B cell (primary cell): ENCODE measurements at regions not wholly inside any gene's neighbourhood (a gene's known extent, or its start where the extent isn't known, plus 50 kb on each side); places are given as distances from the start of the nearest gene placed in this dataset.

Experiments
- ATAC-seq: fragments of 200-7000 bp; cut with Tn5 transposase; one replicate; pipeline ENCODE4 v1.10.0; 2021; ENCODE audit warnings: low read depth, mild to moderate bottlenecking, moderate number of reproducible peaks, moderate library complexity
- CTCF ChIA-PET: fragments of 350-600 bp; sonication (Branson Sonifier 250); formaldehyde crosslinking; loops from one replicate; lab custom pipeline; 2021; ENCODE audit warnings: antibody characterized with exemption, inconsistent platforms; lab: Charles Lee
- POLR2A ChIA-PET: fragments of 350-600 bp; sonication (Branson Sonifier 250); formaldehyde crosslinking; loops from one replicate; lab custom pipeline; 2021; ENCODE audit warnings: antibody characterized with exemption; lab: Charles Lee
- DNase-seq: peaks from one replicate; pipeline ENCODE4 v3.0.0; 2013
- H2AFZ ChIP-seq: 2 replicates; pipeline ENCODE4 v1.6.1; 2012; ENCODE audit warnings: mild to moderate bottlenecking, low read depth, low read length; ENCODE audit not compliant: insufficient read depth, poor library complexity, severe bottlenecking
- H3K27ac ChIP-seq, 2 donors: 1 replicate in 1 of 2; 2 replicates in 1 of 2; pipeline ENCODE4 v1.5.1; 2012 to 2013; ENCODE audit warnings: low read length in 2 of 2, mild to moderate bottlenecking in 2 of 2, moderate library complexity in 1 of 2
- H3K27me3 ChIP-seq, 4 experiments: fragments of 200-600 bp in 1 of 4; sonication (generic) in 1 of 4; replicated peaks in 1 of 4; 1 replicate in 2 of 4; 2 replicates in 2 of 4; pipeline versions ENCODE4 v1.6.1 to v1.7.0; 2013 to 2016; ENCODE audit warnings: low read length in 3 of 4, mild to moderate bottlenecking in 2 of 4, mixed read lengths in 1 of 4, moderate library complexity in 1 of 4; ENCODE audit not compliant: insufficient read depth in 4 of 4, control insufficient read depth in 3 of 4; ENCODE audit errors: control extremely low read depth in 1 of 4
- H3K36me3 ChIP-seq, 2 experiments: replicated peaks in 1 of 2; 1 replicate in 1 of 2; 2 replicates in 1 of 2; pipeline versions ENCODE4 v1.6.1 to v1.7.1; 2013; ENCODE audit warnings: low read length in 1 of 2; ENCODE audit not compliant: insufficient read depth in 2 of 2, control insufficient read depth in 1 of 2; ENCODE audit errors: control extremely low read depth in 1 of 2, extremely low read depth in 1 of 2
- H3K4me1 ChIP-seq, 2 donors: fragments of 200-600 bp in 1 of 2; sonication (generic) in 1 of 2; 1 replicate in 1 of 2; 2 replicates in 1 of 2; pipeline versions ENCODE4 v1.5.1 to v1.6.1; 2013 to 2017; ENCODE audit warnings: low read length in 2 of 2; ENCODE audit not compliant: control insufficient read depth in 2 of 2, insufficient read depth in 2 of 2
- H3K4me2 ChIP-seq: replicated peaks from 2 replicates; pipeline ENCODE3; 2012; ENCODE audit warnings: mild to moderate bottlenecking, low read depth, low read length; ENCODE audit not compliant: poor library complexity, severe bottlenecking
- H3K4me3 ChIP-seq, 5 experiments: fragments of 200-600 bp in 1 of 5; sonication (generic) in 1 of 5; 1 replicate in 3 of 5; 2 replicates in 2 of 5; pipeline versions ENCODE4 v1.5.1 to v1.7.0; 2011 to 2016; ENCODE audit warnings: low read length in 4 of 5, mild to moderate bottlenecking in 4 of 5, low read depth in 2 of 5, control low read depth in 1 of 5, moderate library complexity in 1 of 5; ENCODE audit not compliant: insufficient read depth in 1 of 5; ENCODE audit errors: control extremely low read depth in 1 of 5, extremely low read depth in 1 of 5
- H3K79me2 ChIP-seq: fragments of 200-600 bp; sonication (generic); one replicate; pipeline ENCODE4 v1.6.0; 2016; ENCODE audit warnings: low read length; ENCODE audit not compliant: control insufficient read depth, insufficient read depth
- H3K9ac ChIP-seq: fragments of 200-600 bp; sonication (generic); 2 replicates; pipeline ENCODE4 v1.6.1; 2017; ENCODE audit warnings: mild to moderate bottlenecking, low read length, moderate library complexity
- H3K9me3 ChIP-seq, 3 donors: one replicate each; pipeline versions ENCODE4 v1.6.1 to v1.7.1; 2013; ENCODE audit warnings: low read length in 2 of 3; ENCODE audit not compliant: control insufficient read depth in 2 of 3, insufficient read depth in 1 of 3; ENCODE audit errors: control extremely low read depth in 1 of 3
- H4K20me1 ChIP-seq: 2 replicates; pipeline ENCODE4 v1.6.0; 2012; ENCODE audit warnings: mild to moderate bottlenecking, low read length; ENCODE audit not compliant: insufficient read depth, control insufficient read depth, poor library complexity, severe bottlenecking
- H3K27ac Mint-ChIP-seq: one replicate; pipeline ENCODE4 v1.8.0; 2021; ENCODE audit warnings: mixed read lengths
- H3K27me3 Mint-ChIP-seq: one replicate; pipeline ENCODE4 v1.8.0; 2021; ENCODE audit warnings: mixed read lengths
- H3K4me1 Mint-ChIP-seq: one replicate; pipeline ENCODE4 v1.8.0; 2021; ENCODE audit warnings: mixed read lengths
- H3K4me3 Mint-ChIP-seq: one replicate; pipeline ENCODE4 v1.8.0; 2021; ENCODE audit warnings: mixed read lengths
- H3K9me3 Mint-ChIP-seq: one replicate; pipeline ENCODE4 v1.8.0; 2022; ENCODE audit warnings: mixed read lengths; ENCODE audit not compliant: insufficient read depth
- EZH2 ChIP-seq: IDR thresholded peaks from 2 replicates; pipeline ENCODE4 v1.6.1; 2012; ENCODE audit warnings: borderline replicate concordance, low read depth, mild to moderate bottlenecking, moderate library complexity, low read length; ENCODE audit not compliant: insufficient read depth, poor library complexity, severe bottlenecking
- WGBS: methylation state at CpG from one replicate; pipeline ENCODE4 v1.1.5; 2013; ENCODE audit warnings: missing lambda C conversion rate; ENCODE audit not compliant: insufficient coverage; 5-methylcytosine and 5-hydroxymethylcytosine counted together
- intact Hi-C: fragments of 100-400 bp; cut with micrococcal nuclease; formaldehyde crosslinking; loops from one replicate; pipeline ENCODE4 v1.10.0; 2022
- TF ChIP-seq, protein P1 (sequence below): fragments of 200-600 bp; IDR thresholded peaks from one replicate; pipeline ENCODE4 v1.8.0; 2022; ENCODE audit warnings: antibody characterized with exemption, mild to moderate bottlenecking

DNA sequence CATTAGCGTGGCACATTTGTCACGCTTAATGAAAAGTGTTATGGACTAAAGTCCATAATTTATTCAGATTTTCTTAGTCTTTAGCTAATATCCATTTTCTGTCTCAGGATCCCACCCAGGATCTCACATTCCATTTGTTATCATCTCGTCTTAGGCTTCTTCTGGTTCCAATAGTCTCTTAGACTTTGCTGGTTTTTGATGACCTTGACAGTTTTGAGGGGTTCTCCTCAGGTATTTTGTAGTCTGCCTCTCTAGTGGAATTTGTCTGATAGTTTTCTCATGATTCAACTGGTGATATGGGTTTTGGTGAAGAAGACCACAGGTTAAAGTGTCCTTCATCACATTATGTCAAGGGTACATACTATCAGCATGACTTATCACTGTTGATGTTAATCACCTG lies 66.0 kb upstream of the GPR26 start:
- no peaks in the 10 kb centered on the region for H3K36me3 ChIP-seq
- H3K27me3 Mint-ChIP-seq: peaks cover 34% of the 10 kb centered on the region
- peaks cover 0 to 12% (median 5%) of the 10 kb centered on the region in 4 experiments for H3K27me3 ChIP-seq
- peaks cover 0 to 8% (median 0%) of the 10 kb centered on the region in 3 donors for H3K9me3 ChIP-seq
- no peak overlapping the region for H3K27ac Mint-ChIP-seq
- no peaks in the 10 kb centered on the region for H3K4me1 Mint-ChIP-seq
- no peak overlapping the region for H3K4me3 Mint-ChIP-seq
- TF ChIP-seq, protein P1, sequence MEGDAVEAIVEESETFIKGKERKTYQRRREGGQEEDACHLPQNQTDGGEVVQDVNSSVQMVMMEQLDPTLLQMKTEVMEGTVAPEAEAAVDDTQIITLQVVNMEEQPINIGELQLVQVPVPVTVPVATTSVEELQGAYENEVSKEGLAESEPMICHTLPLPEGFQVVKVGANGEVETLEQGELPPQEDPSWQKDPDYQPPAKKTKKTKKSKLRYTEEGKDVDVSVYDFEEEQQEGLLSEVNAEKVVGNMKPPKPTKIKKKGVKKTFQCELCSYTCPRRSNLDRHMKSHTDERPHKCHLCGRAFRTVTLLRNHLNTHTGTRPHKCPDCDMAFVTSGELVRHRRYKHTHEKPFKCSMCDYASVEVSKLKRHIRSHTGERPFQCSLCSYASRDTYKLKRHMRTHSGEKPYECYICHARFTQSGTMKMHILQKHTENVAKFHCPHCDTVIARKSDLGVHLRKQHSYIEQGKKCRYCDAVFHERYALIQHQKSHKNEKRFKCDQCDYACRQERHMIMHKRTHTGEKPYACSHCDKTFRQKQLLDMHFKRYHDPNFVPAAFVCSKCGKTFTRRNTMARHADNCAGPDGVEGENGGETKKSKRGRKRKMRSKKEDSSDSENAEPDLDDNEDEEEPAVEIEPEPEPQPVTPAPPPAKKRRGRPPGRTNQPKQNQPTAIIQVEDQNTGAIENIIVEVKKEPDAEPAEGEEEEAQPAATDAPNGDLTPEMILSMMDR: no peak
- TF ChIP-seq EZH2: no peak
- peaks cover 7% of the 10 kb centered on the region for H3K9me3 Mint-ChIP-seq
- H3K4me3 ChIP-seq: no peak overlapping the region
- no peak overlapping the region for H3K27ac ChIP-seq
- DNase-seq (no peak), ATAC-seq (no peak)
- no peak overlapping the region for H3K9ac ChIP-seq
- POLR2A ChIA-PET: no interaction called here
- intact Hi-C loops: no loop called here
- no peaks in the 10 kb centered on the region for H3K79me2 ChIP-seq
- no CpG with 5 or more reads among the region's 3 CpGs for WGBS
- H3K4me2 ChIP-seq: no peak overlapping the region
- H4K20me1 ChIP-seq: no peaks in the 10 kb centered on the region
- H3K4me1 ChIP-seq: no peaks in the 10 kb centered on the region
- H2AFZ ChIP-seq: no peak overlapping the region
- CTCF ChIA-PET: no interaction called here

GRCh38 chr10:123603130-123603529 lies 63.0 kb upstream of the GPR26 start:
- H3K4me3 ChIP-seq: no peak overlapping the region
- no peak for DNase-seq
- no peaks in the 10 kb centered on the region for H3K79me2 ChIP-seq
- intact Hi-C loops: no loop called here
- TF ChIP-seq EZH2: no peak
- TF ChIP-seq, protein P1: no peak
- H3K36me3 ChIP-seq: no peaks in the 10 kb centered on the region
- no peak overlapping the region for H3K9ac ChIP-seq
- 49% methylated on average over 4 of the region's 4 CpGs for WGBS
- H4K20me1 ChIP-seq: no peaks in the 10 kb centered on the region
- no peak overlapping the region for H3K27ac ChIP-seq
- ChIA-PET CTCF (no interaction called here), POLR2A (no interaction called here)
- H2AFZ ChIP-seq: no peak overlapping the region
- no peaks in the 10 kb centered on the region for H3K4me1 ChIP-seq
- peaks cover 9% of the 10 kb centered on the region for H3K9me3 Mint-ChIP-seq
- no peak for ATAC-seq
- H3K4me1 Mint-ChIP-seq: no peaks in the 10 kb centered on the region
- H3K27ac Mint-ChIP-seq: no peak overlapping the region
- peaks cover 0 to 12% (median 7%) of the 10 kb centered on the region in 4 experiments for H3K27me3 ChIP-seq
- H3K27me3 Mint-ChIP-seq: peaks cover 38% of the 10 kb centered on the region
- no peak overlapping the region for H3K4me3 Mint-ChIP-seq
- H3K9me3 ChIP-seq: peaks cover 0 to 8% (median 0%) of the 10 kb centered on the region in 3 donors
- no peak overlapping the region for H3K4me2 ChIP-seq
